ENCODE measurements at regions not wholly inside any gene's neighbourhood (a gene's known extent, or its start where the extent isn't known, plus 50 kb on each side); places are given as distances from the start of the nearest gene placed in this dataset.

DNA sequence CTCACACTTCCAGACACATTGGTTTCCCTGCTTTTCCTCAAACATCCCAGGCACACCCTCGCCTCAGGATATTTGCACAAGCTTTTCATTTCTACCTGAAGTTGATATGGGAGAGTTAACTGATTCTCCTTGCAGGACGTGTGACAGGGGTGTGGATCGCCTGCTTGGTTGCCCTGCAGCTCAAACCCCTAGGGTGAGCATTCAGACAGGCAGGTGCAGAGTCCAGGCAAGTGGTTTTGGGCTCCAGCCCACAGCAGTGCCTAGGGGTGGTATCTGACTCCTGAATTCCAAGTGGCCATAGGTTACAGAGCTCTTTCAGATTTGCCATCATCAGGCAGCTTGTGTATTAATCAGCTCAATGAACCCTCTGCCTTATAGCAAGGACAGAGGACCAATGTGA is 1104.2 kb upstream of the IGFBP7 start:
- Histone ChIP-seq H3K27me3 (ENCODE audit: control insufficient read depth in 3 of 3, insufficient read depth in 3 of 3, low read length in 3 of 3) (no peaks in the 10 kb centered on the region), H3K9me3 (ENCODE audit: control insufficient read depth in 3 of 3, low read length in 3 of 3) (no peaks in the 10 kb centered on the region), H3K4me1 (ENCODE audit: control insufficient read depth in 3 of 3, insufficient read depth in 3 of 3, low read length in 3 of 3) (no peaks in the 10 kb centered on the region), H3K36me3 (ENCODE audit: control insufficient read depth in 3 of 3, insufficient read depth in 3 of 3, low read length in 3 of 3) (no peaks in the 10 kb centered on the region), H3K9ac (ENCODE audit: low read depth in 1 of 3, low read length in 3 of 3) (no peak overlapping the region), H3K27ac (ENCODE audit: low read depth, low read length) (no peak overlapping the region), H3K4me3 (ENCODE audit: low read length in 3 of 3) (no peak overlapping the region)

DNA sequence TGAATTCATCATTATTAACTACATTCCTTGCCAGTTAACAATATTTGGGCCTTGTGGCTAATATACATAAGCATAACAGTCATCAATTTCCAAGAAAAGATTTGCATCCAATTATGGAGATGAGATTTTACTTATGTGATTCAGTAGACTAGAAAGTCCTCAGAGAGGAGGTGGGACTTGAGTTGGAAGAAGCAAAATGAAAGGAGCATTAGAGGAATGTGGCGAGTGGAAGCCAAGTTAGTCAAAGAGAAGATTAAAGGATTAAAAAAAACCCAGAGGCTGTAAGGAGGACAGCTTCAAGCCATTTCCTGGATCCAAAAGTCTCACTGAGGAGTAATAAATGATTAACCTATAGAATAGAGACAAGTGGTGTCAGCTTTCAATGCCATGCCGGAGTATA is 1099.4 kb upstream of the IGFBP7 start:
- H3K9me3 ChIP-seq (ENCODE audit: control insufficient read depth in 3 of 3, low read length in 3 of 3) = no peaks in the 10 kb centered on the region

DNA sequence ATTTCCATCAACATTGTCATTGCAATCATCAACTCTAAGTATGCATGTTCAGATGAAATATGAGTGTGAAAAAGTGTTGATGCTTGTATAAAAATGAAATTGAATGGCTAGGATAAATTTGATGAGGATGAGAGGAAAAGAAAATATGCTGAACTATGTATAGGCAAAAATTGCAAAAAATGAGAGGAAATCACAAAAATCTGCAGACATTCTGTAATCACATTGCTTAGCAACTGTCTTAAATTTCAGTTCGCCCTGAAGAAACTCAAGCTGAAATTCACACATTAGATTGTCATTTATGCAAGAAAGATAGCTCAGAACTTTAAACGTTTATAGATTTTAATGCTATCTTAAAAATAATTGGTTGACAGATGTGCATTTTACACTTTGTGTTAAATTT is 1098.8 kb upstream of the IGFBP7 start:
- Histone ChIP-seq H3K9me3 (ENCODE audit: control insufficient read depth in 3 of 3, low read length in 3 of 3) (no peaks in the 10 kb centered on the region), H3K36me3 (ENCODE audit: control insufficient read depth in 3 of 3, insufficient read depth in 3 of 3, low read length in 3 of 3) (no peaks in the 10 kb centered on the region), H3K4me1 (ENCODE audit: control insufficient read depth in 3 of 3, insufficient read depth in 3 of 3, low read length in 3 of 3) (no peaks in the 10 kb centered on the region), H3K27ac (ENCODE audit: low read depth, low read length) (no peak overlapping the region), H3K9ac (ENCODE audit: low read depth in 1 of 3, low read length in 3 of 3) (no peak overlapping the region), H3K27me3 (ENCODE audit: control insufficient read depth in 3 of 3, insufficient read depth in 3 of 3, low read length in 3 of 3) (no peaks in the 10 kb centered on the region), H3K4me3 (ENCODE audit: low read length in 3 of 3) (no peak overlapping the region)

More for the DNA sequence above, 1099.4 kb upstream of the IGFBP7 start:
- H3K4me3 ChIP-seq (ENCODE audit: low read length in 3 of 3) = no peak overlapping the region
- no peak overlapping the region for H3K27ac ChIP-seq (ENCODE audit: low read depth, low read length)
- H3K4me1 ChIP-seq (ENCODE audit: control insufficient read depth in 3 of 3, insufficient read depth in 3 of 3, low read length in 3 of 3) = no peaks in the 10 kb centered on the region
- H3K27me3 ChIP-seq (ENCODE audit: control insufficient read depth in 3 of 3, insufficient read depth in 3 of 3, low read length in 3 of 3) = no peaks in the 10 kb centered on the region
- H3K36me3 ChIP-seq (ENCODE audit: control insufficient read depth in 3 of 3, insufficient read depth in 3 of 3, low read length in 3 of 3) = no peaks in the 10 kb centered on the region
- no peak overlapping the region for H3K9ac ChIP-seq (ENCODE audit: low read depth in 1 of 3, low read length in 3 of 3)

DNA sequence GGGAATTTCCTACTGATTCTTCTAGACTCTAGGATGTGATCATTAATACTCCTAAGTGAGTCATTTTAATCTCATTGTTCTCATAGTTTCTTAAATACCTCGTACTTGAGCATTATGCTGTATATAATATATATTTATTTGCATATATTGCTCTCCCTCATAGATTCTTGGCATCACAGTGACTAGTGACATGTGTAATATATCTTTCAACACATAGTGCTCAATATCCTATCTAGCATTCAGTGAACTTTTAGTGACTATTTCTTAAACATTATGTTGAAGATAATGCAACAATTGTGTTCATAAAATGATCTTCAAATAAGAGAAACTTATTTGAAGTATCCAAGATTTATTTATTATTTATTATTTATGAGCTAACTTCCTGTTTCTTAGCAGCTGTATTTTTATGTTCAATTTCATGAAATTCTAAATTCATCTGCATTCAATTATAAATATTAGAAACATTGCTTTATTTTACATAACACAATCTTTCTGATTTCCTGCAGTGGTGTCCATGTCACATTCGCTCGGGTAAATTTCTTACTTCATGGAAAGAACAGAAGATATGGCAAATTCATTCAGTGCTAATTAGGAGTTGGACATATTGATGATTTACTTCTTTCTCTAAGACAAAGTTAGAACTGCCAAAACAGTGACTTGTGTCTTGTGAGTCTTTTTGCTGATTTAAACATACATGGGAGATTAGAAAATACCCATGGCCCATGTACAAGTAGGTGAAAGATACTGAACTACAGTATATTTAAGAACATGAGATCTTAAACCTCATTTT is 1095.5 kb upstream of the IGFBP7 start:
- Histone ChIP-seq H3K4me3 (ENCODE audit: low read length in 3 of 3) (no peak overlapping the region), H3K27me3 (ENCODE audit: control insufficient read depth in 3 of 3, insufficient read depth in 3 of 3, low read length in 3 of 3) (no peaks in the 10 kb centered on the region), H3K4me1 (ENCODE audit: control insufficient read depth in 3 of 3, insufficient read depth in 3 of 3, low read length in 3 of 3) (no peaks in the 10 kb centered on the region), H3K9ac (ENCODE audit: low read depth in 1 of 3, low read length in 3 of 3) (no peak overlapping the region), H3K27ac (ENCODE audit: low read depth, low read length) (no peak overlapping the region), H3K9me3 (ENCODE audit: control insufficient read depth in 3 of 3, low read length in 3 of 3) (no peaks in the 10 kb centered on the region), H3K36me3 (ENCODE audit: control insufficient read depth in 3 of 3, insufficient read depth in 3 of 3, low read length in 3 of 3) (no peaks in the 10 kb centered on the region)

DNA sequence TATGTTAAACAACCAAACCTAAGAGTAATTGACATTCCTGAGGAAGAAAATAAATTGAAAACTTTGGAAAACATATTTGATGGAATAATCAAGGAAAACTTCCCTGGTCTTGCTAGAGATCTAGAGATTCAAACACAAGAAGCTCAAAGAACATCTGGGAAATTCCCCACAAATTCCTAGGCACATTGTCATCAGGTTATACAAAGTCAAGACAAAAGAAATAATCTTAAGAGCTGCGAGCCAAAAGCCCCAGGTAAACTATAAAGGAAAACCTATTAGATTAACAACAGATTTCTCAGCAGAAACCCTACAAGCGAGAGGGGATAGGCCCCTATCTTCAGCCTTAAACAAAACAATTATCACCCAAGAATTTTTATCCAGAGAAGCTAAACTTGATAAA is 1082.0 kb upstream of the IGFBP7 start:
- Histone ChIP-seq H3K4me1 (ENCODE audit: control insufficient read depth in 3 of 3, insufficient read depth in 3 of 3, low read length in 3 of 3) (no peaks in the 10 kb centered on the region), H3K4me3 (ENCODE audit: low read length in 3 of 3) (no peak overlapping the region), H3K9ac (ENCODE audit: low read depth in 1 of 3, low read length in 3 of 3) (no peak overlapping the region), H3K9me3 (ENCODE audit: control insufficient read depth in 3 of 3, low read length in 3 of 3) (no peaks in the 10 kb centered on the region), H3K36me3 (ENCODE audit: control insufficient read depth in 3 of 3, insufficient read depth in 3 of 3, low read length in 3 of 3) (no peaks in the 10 kb centered on the region), H3K27me3 (ENCODE audit: control insufficient read depth in 3 of 3, insufficient read depth in 3 of 3, low read length in 3 of 3) (no peaks in the 10 kb centered on the region), H3K27ac (ENCODE audit: low read depth, low read length) (no peak overlapping the region)

DNA sequence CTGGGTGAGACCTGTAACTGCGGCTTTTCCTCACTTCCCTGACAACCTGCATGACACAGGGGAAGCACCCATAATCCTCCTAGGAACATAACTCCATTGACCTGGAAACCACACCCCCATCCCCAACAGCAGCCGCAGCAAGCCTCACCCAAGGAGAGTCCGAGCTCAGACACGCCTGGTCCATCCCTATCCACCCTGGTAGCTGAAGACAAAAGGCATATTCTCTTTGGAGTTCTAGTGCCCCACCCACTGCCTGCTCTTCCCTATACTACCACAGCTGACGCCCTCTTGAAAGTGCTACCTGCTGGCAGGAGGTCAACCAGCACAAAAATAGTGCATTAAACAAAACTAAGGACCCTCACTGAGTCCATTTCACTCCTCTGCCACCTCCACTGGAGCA is 1080.9 kb upstream of the IGFBP7 start:
- Histone ChIP-seq H3K4me3 (ENCODE audit: low read length in 3 of 3) (no peak overlapping the region), H3K4me1 (ENCODE audit: control insufficient read depth in 3 of 3, insufficient read depth in 3 of 3, low read length in 3 of 3) (no peaks in the 10 kb centered on the region), H3K27ac (ENCODE audit: low read depth, low read length) (no peak overlapping the region), H3K36me3 (ENCODE audit: control insufficient read depth in 3 of 3, insufficient read depth in 3 of 3, low read length in 3 of 3) (no peaks in the 10 kb centered on the region), H3K9ac (ENCODE audit: low read depth in 1 of 3, low read length in 3 of 3) (no peak overlapping the region), H3K9me3 (ENCODE audit: control insufficient read depth in 3 of 3, low read length in 3 of 3) (no peaks in the 10 kb centered on the region), H3K27me3 (ENCODE audit: control insufficient read depth in 3 of 3, insufficient read depth in 3 of 3, low read length in 3 of 3) (no peaks in the 10 kb centered on the region)

DNA sequence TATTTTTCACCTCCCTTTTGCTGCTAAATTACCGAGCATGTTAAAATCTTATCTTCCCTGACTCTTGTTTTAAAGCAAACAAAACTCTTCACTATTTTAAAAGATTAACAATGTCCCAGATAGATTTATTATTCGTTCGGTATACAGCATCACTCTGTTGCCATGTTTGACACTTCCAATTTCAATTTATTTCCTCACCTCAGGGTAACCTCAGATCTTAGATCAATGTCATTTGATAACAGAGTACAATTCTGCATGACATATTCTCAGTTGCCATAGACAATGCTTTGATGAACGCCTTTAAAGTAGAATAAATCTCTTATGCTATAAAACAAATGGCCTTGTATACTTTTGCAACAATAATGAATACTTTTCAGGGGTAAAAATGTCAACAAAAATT is 1078.1 kb upstream of the IGFBP7 start:
- no peak overlapping the region for H3K27ac ChIP-seq (ENCODE audit: low read depth, low read length)
- no peak overlapping the region for H3K4me3 ChIP-seq (ENCODE audit: low read length in 3 of 3)
- H3K36me3 ChIP-seq (ENCODE audit: control insufficient read depth in 3 of 3, insufficient read depth in 3 of 3, low read length in 3 of 3) = no peaks in the 10 kb centered on the region
- H3K27me3 ChIP-seq (ENCODE audit: control insufficient read depth in 3 of 3, insufficient read depth in 3 of 3, low read length in 3 of 3) = no peaks in the 10 kb centered on the region
- no peak overlapping the region for H3K9ac ChIP-seq (ENCODE audit: low read depth in 1 of 3, low read length in 3 of 3)
- H3K4me1 ChIP-seq (ENCODE audit: control insufficient read depth in 3 of 3, insufficient read depth in 3 of 3, low read length in 3 of 3) = no peaks in the 10 kb centered on the region
- no peaks in the 10 kb centered on the region for H3K9me3 ChIP-seq (ENCODE audit: control insufficient read depth in 3 of 3, low read length in 3 of 3)

- Histone ChIP-seq H3K4me3 (ENCODE audit: low read length in 3 of 3) (no peak overlapping the region), H3K27ac (ENCODE audit: low read depth, low read length) (no peak overlapping the region), H3K9ac (ENCODE audit: low read depth in 1 of 3, low read length in 3 of 3) (no peak overlapping the region), H3K9me3 (ENCODE audit: control insufficient read depth in 3 of 3, low read length in 3 of 3) (no peaks in the 10 kb centered on the region), H3K4me1 (ENCODE audit: control insufficient read depth in 3 of 3, insufficient read depth in 3 of 3, low read length in 3 of 3) (no peaks in the 10 kb centered on the region), H3K36me3 (ENCODE audit: control insufficient read depth in 3 of 3, insufficient read depth in 3 of 3, low read length in 3 of 3) (no peaks in the 10 kb centered on the region), H3K27me3 (ENCODE audit: control insufficient read depth in 3 of 3, insufficient read depth in 3 of 3, low read length in 3 of 3) (no peaks in the 10 kb centered on the region)
Measured at GRCh38 chr4:58175024-58175423, 1064.8 kb upstream of the IGFBP7 start.

DNA sequence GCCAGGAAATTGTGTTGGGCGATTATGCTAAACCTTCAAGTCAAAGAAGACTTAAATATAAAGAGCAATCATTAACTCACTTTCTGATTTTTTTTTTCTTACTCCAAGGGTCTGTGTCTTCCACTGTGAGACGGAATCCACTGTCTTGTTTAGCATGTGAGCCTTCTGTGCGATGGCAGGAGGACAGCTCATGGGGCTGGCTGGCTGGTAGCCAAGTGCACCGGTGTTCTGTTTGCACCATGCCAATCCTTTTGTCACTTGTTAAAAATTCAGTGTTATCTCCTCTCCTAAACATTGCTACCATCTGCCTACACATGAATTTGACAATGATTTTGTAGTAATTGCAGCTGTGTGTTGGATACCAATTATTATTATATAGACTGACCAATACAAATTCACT is 1056.3 kb upstream of the IGFBP7 start:
- Histone ChIP-seq H3K27ac (ENCODE audit: low read depth, low read length) (no peak overlapping the region), H3K4me1 (ENCODE audit: control insufficient read depth in 3 of 3, insufficient read depth in 3 of 3, low read length in 3 of 3) (peaks cover 0 to 2% (median 0%) of the 10 kb centered on the region in 3 donors), H3K36me3 (ENCODE audit: control insufficient read depth in 3 of 3, insufficient read depth in 3 of 3, low read length in 3 of 3) (no peaks in the 10 kb centered on the region), H3K9me3 (ENCODE audit: control insufficient read depth in 3 of 3, low read length in 3 of 3) (no peaks in the 10 kb centered on the region), H3K9ac (ENCODE audit: low read depth in 1 of 3, low read length in 3 of 3) (no peak overlapping the region), H3K27me3 (ENCODE audit: control insufficient read depth in 3 of 3, insufficient read depth in 3 of 3, low read length in 3 of 3) (no peaks in the 10 kb centered on the region), H3K4me3 (ENCODE audit: low read length in 3 of 3) (no peak overlapping the region)

DNA sequence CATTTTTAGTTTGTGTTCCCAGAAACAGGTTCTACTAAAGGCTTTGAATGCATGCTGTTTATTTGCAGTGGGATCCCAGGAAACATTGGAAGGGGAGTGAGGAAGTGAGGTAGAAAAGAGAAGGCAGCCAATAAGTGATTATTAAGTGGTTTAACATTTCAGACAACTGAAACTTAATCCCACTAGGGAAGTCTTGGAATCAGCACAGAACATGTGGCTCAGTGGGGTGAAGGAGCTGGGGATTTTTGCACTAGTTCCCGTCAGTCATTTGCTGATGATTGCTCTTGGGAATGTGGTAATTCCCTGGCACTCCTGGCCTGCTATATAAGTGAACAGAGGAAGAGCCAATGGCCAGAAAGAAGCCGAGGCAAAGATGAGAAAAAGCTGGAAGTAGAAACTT is 1053.0 kb upstream of the IGFBP7 start:
- H3K4me1 ChIP-seq (ENCODE audit: control insufficient read depth in 3 of 3, insufficient read depth in 3 of 3, low read length in 3 of 3) = peaks cover 0 to 2% (median 0%) of the 10 kb centered on the region in 3 donors
- H3K27ac ChIP-seq (ENCODE audit: low read depth, low read length) = no peak overlapping the region

More for the DNA sequence above, 1053.0 kb upstream of the IGFBP7 start:
- Histone ChIP-seq H3K36me3 (ENCODE audit: control insufficient read depth in 3 of 3, insufficient read depth in 3 of 3, low read length in 3 of 3) (no peaks in the 10 kb centered on the region), H3K4me3 (ENCODE audit: low read length in 3 of 3) (no peak overlapping the region), H3K27me3 (ENCODE audit: control insufficient read depth in 3 of 3, insufficient read depth in 3 of 3, low read length in 3 of 3) (no peaks in the 10 kb centered on the region), H3K9me3 (ENCODE audit: control insufficient read depth in 3 of 3, low read length in 3 of 3) (no peaks in the 10 kb centered on the region), H3K9ac (ENCODE audit: low read depth in 1 of 3, low read length in 3 of 3) (no peak overlapping the region)

Data from skeletal muscle tissue (tissue), 3 donors.